Cerebellar cortex (tissue), 1 donor: ENCODE measurements at regions not wholly inside any gene's neighbourhood (a gene's known extent, or its start where the extent isn't known, plus 50 kb on each side); places are given as distances from the start of the nearest gene placed in this dataset.

Experiments
- DNase-seq: peaks from one replicate; pipeline ENCODE4 v3.0.0-alpha.2; 2015; ENCODE audit warnings: low spot score

- DNase-seq, result no peak
Observed at GRCh38 chr1:232382671-232383070, 247.3 kb downstream of the SIPA1L2 start.

GRCh38 chr1:232381394-232382100 lies 248.4 kb downstream of the SIPA1L2 start:
- DNase-seq, result no peak

GRCh38 chr1:232380596-232380995 lies 249.3 kb downstream of the SIPA1L2 start:
- no peak for DNase-seq

DNA sequence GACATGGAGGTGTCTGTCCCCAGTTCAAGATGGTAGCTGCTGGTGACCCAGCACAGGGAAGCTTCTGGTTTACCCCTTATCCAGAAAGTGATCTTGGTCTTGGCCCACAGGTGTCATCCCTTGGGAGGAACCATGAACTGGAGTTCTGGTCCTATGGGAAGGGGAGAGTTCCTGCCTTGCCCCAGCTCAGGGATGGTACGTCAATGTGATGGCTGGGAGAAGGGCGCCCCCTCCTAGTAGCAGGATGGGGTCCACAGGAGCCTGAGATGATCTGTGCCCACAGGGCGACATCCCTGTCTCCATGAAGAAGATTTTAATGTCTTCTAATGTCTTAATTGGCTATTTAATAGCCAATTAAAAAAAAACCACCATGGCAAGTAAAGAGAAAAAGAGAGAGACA lies 249.8 kb downstream of the SIPA1L2 start:
- no peak for DNase-seq

GRCh38 chr1:232379063-232379434 lies 250.9 kb downstream of the SIPA1L2 start:
- DNase-seq, result no peak

- DNase-seq, result peak; percentile 40
Observed at GRCh38 chr1:232378266-232379062, 251.5 kb downstream of the SIPA1L2 start.

DNA sequence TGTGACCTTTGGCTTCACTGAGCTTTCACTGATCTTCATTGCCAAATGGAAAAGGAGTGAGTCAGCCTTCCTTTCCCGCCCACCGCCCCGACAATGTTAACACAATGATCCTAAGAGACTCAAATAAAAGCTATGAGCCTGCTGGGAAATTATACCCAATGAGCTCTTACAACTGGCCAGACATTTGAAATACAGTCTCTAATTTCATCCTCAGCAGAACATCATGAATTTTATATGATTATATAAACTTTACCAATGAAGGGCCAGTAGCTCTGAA lies 252.5 kb downstream of the SIPA1L2 start:
- DNase-seq, result no peak

GRCh38 chr1:232376632-232377493 lies 253.1 kb downstream of the SIPA1L2 start:
- no peak for DNase-seq

- no peak for DNase-seq
Observed at GRCh38 chr1:232372841-232373440, 257.0 kb downstream of the SIPA1L2 start.

DNA sequence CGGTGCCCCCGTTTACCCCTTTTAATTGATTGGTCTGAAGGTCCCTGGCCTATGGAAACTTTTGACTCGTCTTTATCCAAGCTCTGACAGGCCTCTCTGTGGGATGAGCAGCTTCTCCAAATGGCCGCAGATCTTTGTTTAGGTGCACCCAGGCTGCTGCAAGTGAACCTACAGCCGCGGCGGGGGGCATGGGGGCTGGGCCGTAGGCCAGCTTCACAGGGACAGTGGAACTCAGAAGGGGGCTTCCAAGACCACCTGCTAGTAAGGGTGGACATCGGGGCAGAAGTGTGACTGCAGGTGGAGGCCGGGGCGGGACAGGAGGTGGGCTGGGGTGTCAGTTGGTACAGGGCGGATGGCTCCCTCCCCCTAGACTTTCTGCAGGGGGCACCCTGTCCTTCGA lies 257.5 kb downstream of the SIPA1L2 start:
- DNase-seq, result no peak

- no peak for DNase-seq
Observed at GRCh38 chr1:232369451-232370296, 260.3 kb downstream of the SIPA1L2 start.

GRCh38 chr1:232368821-232369321 lies 261.1 kb downstream of the SIPA1L2 start:
- DNase-seq, result no peak

- no peak for DNase-seq
Observed at GRCh38 chr1:232367293-232367692, 262.6 kb downstream of the SIPA1L2 start.

GRCh38 chr1:232364654-232365382 lies 265.1 kb downstream of the SIPA1L2 start:
- no peak for DNase-seq

- no peak for DNase-seq
Observed at GRCh38 chr1:232363008-232363407, 266.9 kb downstream of the SIPA1L2 start.

DNA sequence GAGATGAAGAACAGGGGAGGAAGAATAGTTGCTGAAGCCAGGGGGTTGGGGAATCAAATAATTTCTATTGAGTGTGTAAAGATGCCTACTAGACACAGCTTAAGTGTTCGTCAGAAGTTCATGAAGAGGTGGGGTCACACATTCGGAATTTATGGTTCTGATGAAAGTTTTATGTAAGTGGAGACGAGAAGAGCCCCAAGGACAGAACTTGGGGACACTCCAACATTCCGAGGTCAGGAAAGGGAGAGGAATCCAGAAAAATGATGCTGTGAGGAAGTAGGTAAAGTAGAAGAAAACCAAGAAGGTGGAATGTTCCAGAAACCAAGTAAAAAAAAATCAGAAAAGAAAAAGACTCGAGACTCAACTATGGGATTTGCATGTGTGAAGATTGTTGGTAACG lies 272.5 kb downstream of the SIPA1L2 start:
- DNase-seq, result no peak

- no peak for DNase-seq
Observed at GRCh38 chr1:232355162-232356006, 274.5 kb downstream of the SIPA1L2 start.

GRCh38 chr1:232353001-232353400 lies 276.9 kb downstream of the SIPA1L2 start:
- no peak for DNase-seq

- DNase-seq, result no peak
Observed at GRCh38 chr1:232352366-232352765, 277.6 kb downstream of the SIPA1L2 start.

GRCh38 chr1:232351335-232351734 lies 278.6 kb downstream of the SIPA1L2 start:
- no peak for DNase-seq
